ENCODE measurements at regions not wholly inside any gene's neighbourhood (a gene's known extent, or its start where the extent isn't known, plus 50 kb on each side); places are given as distances from the start of the nearest gene placed in this dataset.

GRCh38 chr10:125281091-125281490 is 120.7 kb upstream of the CTBP2 start:
- TF ChIP-seq CTCF (conservative IDR thresholded peaks at IDR 0.05), result no peak
- no peak for TF ChIP-seq ZFX (IDR thresholded peaks at IDR 0.05)
